GM19023 (cell line): ENCODE measurements at regions not wholly inside any gene's neighbourhood (a gene's known extent, or its start where the extent isn't known, plus 50 kb on each side); places are given as distances from the start of the nearest gene placed in this dataset.

Experiments
- ATAC-seq: cut with Tn5 transposase; IDR thresholded peaks from one replicate; pipeline ENCODE4 v1.9.1; 2021; ENCODE audit warnings: mild to moderate bottlenecking, moderate library complexity; ENCODE audit not compliant: unreplicated experiment

DNA sequence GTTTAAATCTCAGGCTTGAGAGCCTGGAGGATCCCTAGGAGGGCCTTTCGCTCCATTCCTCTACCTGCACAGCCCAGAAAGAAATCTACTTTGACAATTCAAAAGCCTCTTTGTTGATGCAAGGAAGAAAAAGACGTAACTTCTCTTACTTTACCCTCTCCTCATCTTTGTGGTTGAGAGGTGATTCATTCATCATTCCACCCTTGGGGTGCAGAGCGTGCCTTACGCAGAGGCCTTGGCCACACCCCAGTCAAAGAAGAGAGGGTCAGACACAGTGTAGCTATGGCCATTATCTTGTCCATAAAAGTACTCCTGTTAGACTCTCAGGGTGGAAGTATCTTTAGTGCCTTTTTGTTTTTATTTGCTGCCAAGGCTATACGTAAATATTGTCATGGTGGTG is 184.0 kb downstream of the IRS2 start:
- ATAC-seq: no peak

DNA sequence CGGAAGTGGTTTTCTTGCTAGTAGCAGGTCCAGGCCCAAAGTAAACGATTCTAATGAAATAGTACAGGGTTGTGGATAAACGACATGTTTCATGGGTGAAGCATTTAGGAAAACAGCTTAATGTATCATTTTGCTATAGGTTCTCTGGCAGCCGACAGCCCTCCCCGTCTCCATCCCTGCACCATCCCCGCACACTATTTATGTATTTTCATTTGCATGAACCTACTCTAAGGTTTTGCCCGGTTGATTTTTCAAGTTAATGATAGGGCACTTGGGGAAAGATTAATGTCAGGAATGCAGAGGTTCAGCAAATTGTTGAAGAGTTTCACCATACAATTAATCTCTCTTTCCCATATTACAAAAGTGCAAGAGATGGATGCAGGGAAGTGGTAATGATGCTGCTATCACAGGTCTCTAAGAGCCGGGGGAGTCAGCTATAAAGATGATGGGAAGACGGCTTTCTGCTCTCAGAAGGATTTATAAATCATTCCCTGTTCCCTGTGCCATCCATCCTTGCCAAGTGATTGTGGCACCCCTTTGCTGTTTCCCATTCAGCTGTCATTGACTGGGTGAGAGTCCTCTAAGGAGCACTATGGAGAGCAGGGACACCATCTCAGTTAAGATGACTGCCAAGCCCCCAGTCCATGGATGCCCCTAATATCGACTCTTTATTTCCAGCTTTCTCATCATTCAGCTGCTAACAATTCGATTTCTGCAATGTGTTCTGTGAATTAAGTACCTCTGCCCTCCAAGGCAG is 186.3 kb downstream of the IRS2 start:
- no peak for ATAC-seq

DNA sequence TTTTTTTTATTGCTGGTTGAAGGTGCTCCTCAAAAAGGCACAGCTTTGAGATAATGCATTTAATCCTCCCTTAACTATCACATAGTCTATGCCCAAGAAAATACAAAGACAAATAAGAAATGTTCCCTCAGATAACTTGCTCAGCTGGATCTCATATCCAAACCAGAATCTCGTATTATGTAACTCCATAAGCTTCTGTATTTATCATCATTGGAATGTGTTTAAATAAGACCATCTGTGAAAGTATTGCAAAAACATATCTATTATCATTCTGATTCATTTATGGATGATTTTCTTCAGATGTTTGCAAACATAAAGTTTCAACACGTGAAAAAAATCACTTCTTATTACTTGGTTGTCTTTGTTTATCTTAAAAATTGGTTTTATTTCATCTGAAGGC is 190.9 kb downstream of the IRS2 start:
- ATAC-seq: no peak

DNA sequence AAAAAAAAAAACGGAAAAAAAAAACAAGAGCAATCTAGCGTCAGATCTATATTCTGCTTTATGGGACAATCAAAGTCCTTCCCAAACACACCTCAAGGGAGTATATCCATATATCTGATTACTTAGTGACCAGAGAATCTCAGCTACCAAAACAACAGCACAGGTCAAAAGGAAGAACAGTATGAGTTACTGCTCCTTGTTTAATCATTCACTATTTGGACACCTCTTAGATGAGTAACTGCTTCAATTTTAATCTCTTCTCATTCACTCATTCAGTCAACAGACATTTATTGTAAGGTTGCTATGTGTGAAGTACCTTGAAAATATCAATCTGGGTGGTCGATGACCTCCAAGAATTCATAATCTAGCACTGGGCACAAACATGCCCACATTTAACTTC is 193.2 kb downstream of the IRS2 start:
- no peak for ATAC-seq

- ATAC-seq: no peak
Measured at GRCh38 chr13:109592770-109593169, 193.6 kb downstream of the IRS2 start.

- ATAC-seq: no peak
Measured at GRCh38 chr13:109587689-109588088, 198.7 kb downstream of the IRS2 start.

GRCh38 chr13:109586509-109587346 is 199.7 kb downstream of the IRS2 start:
- no peak for ATAC-seq

DNA sequence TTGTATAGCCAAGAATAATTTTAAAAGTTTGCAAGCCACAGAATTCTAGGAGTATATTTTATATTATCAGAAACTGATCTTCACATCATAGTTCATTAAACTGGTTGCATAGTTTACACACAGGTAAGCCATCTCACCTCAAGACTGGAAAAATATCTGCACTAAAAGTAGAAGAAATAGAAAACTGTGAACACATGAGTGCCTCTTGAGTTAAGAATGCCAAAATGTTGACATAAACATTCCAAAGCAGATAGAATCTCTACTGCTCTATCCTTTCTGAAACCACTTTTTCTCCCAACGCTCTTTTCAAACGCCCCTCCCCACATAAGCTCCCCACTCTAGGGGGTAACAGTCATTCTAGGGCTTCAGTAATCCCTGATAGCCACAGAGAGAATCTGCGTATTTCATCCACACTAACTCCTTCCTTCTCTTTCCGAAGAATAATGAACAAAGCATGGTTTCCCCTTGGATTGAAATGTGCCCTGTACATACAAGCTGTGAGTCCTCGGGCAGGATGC is 201.5 kb downstream of the IRS2 start:
- ATAC-seq: no peak

DNA sequence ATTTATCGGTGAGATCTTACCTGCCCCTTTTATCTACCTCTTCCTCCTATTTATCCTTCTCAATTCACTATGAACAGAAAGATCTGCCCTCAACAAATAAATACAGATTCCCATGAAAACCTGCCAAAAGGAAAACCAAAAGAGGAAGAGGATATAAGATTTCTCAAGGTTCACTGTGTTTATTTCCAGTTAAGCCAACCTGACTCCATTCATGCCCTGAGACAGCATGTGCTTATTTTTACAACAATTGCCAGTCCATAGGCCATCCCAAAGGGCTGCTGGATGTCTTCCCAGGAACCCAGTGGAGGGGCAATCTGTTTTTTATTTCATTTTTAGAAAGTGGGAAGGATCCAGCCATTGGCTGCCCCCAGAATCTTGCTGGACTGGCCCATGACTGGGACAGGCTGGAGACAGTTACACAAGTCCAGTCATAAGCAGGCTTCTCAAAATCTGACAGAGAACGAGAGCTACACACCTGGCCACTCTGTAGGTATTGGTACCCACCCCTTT is 209.1 kb downstream of the IRS2 start:
- ATAC-seq: no peak

DNA sequence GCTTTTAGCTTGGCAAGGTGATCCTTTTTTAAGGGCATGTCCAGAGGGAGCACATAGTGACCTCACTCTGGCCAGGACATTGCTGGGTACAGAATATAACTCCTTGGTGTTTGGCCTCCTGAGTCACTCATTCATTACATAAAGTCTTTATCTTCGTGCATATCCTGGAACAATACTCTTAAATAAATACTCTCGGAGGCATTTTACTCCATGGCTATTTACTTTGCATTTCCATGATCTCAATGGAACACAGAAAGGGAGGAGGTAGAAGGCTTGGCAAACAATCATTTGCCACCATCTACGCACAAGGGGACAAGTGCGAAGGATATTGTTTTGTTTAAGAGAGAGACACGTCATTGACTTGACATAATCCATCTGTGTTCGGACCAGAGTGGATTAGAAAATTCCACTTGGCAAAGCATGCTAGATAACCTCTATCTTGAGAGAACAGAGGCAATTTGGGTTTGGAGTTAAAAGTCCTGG is 210.0 kb downstream of the IRS2 start:
- no peak for ATAC-seq

DNA sequence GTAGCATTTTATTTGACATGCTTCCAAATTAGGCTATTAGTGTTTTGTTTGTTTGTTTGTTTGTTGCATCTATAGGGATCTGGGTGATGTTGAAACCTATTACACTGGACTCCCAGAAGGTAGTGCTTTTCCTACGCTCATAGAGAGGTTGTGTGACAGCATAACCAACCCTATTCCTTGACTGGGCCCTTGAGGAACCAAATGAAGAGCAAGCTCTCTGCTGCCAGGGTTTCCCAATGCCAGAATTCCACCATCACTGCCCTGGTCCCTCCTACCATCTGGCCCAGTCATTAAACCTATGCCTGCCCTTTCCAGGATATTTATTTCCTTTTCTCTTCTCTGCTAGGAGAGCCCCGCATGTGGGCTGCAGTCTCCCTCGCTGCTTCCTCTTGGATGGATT is 210.6 kb downstream of the IRS2 start:
- no peak for ATAC-seq

- ATAC-seq: no peak
Measured at GRCh38 chr13:109572389-109572788, 214.0 kb downstream of the IRS2 start.

- ATAC-seq: peak; percentile 78
Measured at GRCh38 chr13:109569958-109570711, 216.2 kb downstream of the IRS2 start.

DNA sequence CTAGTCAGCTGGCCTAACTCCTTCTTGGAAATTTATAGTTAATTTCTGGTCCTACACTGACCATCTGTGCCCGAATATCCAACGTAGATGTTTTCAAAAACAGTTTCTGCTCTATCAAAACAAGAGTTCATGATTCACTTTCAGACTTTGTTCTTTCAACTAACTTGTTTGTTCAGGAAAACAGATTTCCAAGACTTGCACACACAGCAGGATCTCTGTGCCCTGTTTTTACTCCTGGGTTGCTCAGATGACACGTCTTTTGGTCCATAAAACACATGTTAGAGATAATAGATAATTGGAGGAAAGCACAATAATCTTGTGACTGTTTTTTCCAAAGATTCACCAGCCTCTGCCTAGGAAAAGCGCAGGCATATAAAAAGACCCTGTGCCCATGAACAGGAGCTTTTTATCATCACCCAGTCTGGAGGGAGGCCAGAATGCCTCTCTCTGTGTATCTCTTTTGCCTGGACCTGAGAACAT is 218.0 kb downstream of the IRS2 start:
- no peak for ATAC-seq

- ATAC-seq: no peak
Measured at GRCh38 chr13:109567315-109567714, 219.1 kb downstream of the IRS2 start.

GRCh38 chr13:109565877-109566276 is 220.5 kb downstream of the IRS2 start:
- ATAC-seq: no peak

DNA sequence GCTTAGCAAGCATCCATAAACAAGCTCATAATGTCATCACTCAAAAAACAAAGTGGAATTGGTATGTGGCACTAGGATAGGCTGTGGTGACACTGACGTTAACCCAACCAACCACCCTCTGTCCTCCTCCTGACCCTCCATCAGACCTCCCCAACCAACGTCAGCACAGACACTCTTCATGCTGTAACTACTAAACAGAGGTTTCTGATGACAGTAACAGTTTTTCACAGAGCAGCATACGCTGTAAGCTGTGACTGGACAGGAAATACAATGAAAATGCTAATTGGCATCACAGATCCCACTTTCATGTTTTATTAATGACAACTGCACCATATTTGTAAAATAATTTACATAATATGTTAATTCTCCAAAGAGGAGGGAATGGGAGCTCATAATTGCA is 238.0 kb downstream of the IRS2 start:
- ATAC-seq: peak; percentile 47

- ATAC-seq: peak; percentile 92
Measured at GRCh38 chr13:109547942-109548341, 238.4 kb downstream of the IRS2 start.

GRCh38 chr13:109545931-109546330 is 240.5 kb downstream of the IRS2 start:
- ATAC-seq: no peak

GRCh38 chr13:109541081-109541480 is 245.3 kb downstream of the IRS2 start:
- no peak for ATAC-seq

DNA sequence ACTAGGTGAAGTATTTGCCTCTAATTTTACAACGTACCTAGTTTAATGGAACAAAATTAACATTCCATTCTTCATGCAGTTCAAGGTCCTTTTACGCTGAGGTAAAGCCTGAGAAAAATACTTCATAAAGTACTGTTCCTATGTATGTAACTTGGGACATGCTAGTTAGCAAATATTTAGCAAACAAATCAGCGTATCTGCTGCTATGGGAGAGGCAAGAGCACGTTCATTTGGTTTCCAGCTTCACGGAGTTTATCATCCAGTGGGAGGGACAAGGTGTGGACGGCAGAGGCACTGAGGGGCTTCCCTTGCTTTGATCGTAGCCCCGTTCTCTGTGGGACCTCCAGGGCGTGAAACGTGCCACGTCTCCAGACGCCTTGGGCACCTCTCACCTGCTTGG is 248.8 kb downstream of the IRS2 start:
- ATAC-seq: no peak
